Neural progenitor cell (in vitro differentiated cells): ENCODE measurements at regions not wholly inside any gene's neighbourhood (a gene's known extent, or its start where the extent isn't known, plus 50 kb on each side); places are given as distances from the start of the nearest gene placed in this dataset.

ENCODE experiments used
- EZH2 ChIP-seq: fragments of 200-600 bp; sonication (generic); IDR thresholded peaks from 2 replicates; pipeline ENCODE4 v1.6.1; 2017; ENCODE audit warnings: antibody characterized with exemption, mild to moderate bottlenecking, moderate library complexity
- TF ChIP-seq, protein P1 (sequence below): fragments of 200-600 bp; sonication (generic); IDR thresholded peaks from 2 replicates; pipeline ENCODE4 v1.5.1; 2017; ENCODE audit warnings: antibody characterized with exemption, mild to moderate bottlenecking

DNA sequence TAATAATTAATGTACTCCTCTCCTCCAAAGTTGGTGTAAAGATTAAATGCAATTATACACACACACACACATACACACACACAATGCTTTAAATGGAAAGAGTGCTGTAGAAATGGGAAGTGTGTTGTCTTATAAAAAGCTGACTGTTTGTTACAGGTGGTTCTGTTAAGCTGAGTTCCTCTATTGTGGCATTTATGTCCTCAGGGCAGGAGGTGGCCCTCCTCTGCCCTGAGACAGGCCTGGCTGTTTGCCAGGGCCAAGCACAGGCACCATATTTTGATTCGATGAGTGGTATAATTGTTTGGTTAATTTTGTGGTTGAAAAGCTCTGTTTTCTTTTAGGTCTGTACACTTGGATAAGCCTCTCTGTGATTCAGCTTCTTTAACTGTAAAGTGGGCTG, 573.9 kb downstream of the KIF4B start:
- TF ChIP-seq, protein P1, sequence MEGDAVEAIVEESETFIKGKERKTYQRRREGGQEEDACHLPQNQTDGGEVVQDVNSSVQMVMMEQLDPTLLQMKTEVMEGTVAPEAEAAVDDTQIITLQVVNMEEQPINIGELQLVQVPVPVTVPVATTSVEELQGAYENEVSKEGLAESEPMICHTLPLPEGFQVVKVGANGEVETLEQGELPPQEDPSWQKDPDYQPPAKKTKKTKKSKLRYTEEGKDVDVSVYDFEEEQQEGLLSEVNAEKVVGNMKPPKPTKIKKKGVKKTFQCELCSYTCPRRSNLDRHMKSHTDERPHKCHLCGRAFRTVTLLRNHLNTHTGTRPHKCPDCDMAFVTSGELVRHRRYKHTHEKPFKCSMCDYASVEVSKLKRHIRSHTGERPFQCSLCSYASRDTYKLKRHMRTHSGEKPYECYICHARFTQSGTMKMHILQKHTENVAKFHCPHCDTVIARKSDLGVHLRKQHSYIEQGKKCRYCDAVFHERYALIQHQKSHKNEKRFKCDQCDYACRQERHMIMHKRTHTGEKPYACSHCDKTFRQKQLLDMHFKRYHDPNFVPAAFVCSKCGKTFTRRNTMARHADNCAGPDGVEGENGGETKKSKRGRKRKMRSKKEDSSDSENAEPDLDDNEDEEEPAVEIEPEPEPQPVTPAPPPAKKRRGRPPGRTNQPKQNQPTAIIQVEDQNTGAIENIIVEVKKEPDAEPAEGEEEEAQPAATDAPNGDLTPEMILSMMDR: no peak
- TF ChIP-seq EZH2: no peak
